ENCODE measurements at regions not wholly inside any gene's neighbourhood (a gene's known extent, or its start where the extent isn't known, plus 50 kb on each side); places are given as distances from the start of the nearest gene placed in this dataset.

DNA sequence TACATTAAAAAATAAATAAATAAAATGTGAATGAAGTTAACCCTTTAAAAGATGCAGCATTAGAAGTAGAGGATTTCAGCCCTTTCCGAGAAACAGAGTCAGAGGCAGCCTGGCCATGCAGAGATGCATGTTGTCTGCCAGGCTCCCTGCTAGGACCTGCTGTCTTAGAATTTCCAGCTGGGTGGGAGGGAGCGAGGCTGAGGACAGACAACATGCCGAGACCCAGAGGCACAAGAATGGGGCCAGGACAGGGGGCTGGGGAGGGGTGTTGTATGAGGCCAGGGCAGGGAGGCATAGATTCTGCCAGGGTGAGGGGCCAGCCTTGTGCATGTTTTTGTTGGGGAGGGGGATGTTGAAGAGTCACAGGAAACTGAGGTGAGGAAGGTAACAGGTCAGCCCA is 68.6 kb upstream of the NEURL1B start:
- peaks cover 15% of the 10 kb centered on the region for H3K27me3 Mint-ChIP-seq (ENCODE audit: low read depth, poor library complexity)
- peaks cover 60% of the 10 kb centered on the region for H3K4me1 Mint-ChIP-seq
- no peak for DNase-seq
- peak overlapping the region; percentile 48 for H3K27ac Mint-ChIP-seq
- TF ChIP-seq, protein P1, sequence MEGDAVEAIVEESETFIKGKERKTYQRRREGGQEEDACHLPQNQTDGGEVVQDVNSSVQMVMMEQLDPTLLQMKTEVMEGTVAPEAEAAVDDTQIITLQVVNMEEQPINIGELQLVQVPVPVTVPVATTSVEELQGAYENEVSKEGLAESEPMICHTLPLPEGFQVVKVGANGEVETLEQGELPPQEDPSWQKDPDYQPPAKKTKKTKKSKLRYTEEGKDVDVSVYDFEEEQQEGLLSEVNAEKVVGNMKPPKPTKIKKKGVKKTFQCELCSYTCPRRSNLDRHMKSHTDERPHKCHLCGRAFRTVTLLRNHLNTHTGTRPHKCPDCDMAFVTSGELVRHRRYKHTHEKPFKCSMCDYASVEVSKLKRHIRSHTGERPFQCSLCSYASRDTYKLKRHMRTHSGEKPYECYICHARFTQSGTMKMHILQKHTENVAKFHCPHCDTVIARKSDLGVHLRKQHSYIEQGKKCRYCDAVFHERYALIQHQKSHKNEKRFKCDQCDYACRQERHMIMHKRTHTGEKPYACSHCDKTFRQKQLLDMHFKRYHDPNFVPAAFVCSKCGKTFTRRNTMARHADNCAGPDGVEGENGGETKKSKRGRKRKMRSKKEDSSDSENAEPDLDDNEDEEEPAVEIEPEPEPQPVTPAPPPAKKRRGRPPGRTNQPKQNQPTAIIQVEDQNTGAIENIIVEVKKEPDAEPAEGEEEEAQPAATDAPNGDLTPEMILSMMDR (IDR thresholded peaks at IDR 0.05): no peak
- H3K4me3 Mint-ChIP-seq: no peak overlapping the region
- no peaks in the 10 kb centered on the region for H3K36me3 Mint-ChIP-seq (ENCODE audit: low read depth)
- no peaks in the 10 kb centered on the region for H3K9me3 Mint-ChIP-seq

DNA sequence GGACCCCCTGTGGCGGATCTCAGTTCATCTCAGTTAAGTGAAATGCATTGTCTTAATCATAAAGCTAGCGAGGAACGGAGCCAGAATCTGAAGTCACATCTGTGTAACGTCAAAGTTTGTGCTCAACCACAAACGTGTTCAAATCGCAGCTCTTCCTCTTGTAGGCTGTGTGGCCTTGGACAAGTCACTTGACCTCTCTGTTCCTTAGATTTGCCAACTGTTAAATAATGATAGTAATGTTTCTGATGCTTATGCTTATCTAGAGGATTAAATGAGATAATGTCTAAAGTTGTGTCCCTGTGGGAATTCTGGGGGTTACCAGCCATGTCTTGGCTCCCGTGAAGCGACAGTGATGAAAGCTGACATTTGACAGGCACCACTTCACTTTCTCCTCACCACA is 69.2 kb upstream of the NEURL1B start:
- Mint-ChIP-seq H3K4me3 (no peak overlapping the region), H3K27me3 (ENCODE audit: low read depth, poor library complexity) (peaks cover 9% of the 10 kb centered on the region), H3K27ac (no peak overlapping the region), H3K36me3 (ENCODE audit: low read depth) (no peaks in the 10 kb centered on the region), H3K9me3 (no peaks in the 10 kb centered on the region), H3K4me1 (peaks cover 65% of the 10 kb centered on the region)
- DNase-seq: no peak
- TF ChIP-seq, protein P1 (IDR thresholded peaks at IDR 0.05): no peak

GRCh38 chr5:172571413-172571812 is 69.7 kb upstream of the NEURL1B start:
- no peak for DNase-seq
- TF ChIP-seq, protein P1 (IDR thresholded peaks at IDR 0.05): no peak
- Mint-ChIP-seq H3K4me1 (peaks cover 65% of the 10 kb centered on the region), H3K27ac (no peak overlapping the region), H3K9me3 (no peaks in the 10 kb centered on the region), H3K27me3 (ENCODE audit: low read depth, poor library complexity) (peaks cover 5% of the 10 kb centered on the region), H3K4me3 (peak overlapping the region; percentile 46), H3K36me3 (ENCODE audit: low read depth) (no peaks in the 10 kb centered on the region)

DNA sequence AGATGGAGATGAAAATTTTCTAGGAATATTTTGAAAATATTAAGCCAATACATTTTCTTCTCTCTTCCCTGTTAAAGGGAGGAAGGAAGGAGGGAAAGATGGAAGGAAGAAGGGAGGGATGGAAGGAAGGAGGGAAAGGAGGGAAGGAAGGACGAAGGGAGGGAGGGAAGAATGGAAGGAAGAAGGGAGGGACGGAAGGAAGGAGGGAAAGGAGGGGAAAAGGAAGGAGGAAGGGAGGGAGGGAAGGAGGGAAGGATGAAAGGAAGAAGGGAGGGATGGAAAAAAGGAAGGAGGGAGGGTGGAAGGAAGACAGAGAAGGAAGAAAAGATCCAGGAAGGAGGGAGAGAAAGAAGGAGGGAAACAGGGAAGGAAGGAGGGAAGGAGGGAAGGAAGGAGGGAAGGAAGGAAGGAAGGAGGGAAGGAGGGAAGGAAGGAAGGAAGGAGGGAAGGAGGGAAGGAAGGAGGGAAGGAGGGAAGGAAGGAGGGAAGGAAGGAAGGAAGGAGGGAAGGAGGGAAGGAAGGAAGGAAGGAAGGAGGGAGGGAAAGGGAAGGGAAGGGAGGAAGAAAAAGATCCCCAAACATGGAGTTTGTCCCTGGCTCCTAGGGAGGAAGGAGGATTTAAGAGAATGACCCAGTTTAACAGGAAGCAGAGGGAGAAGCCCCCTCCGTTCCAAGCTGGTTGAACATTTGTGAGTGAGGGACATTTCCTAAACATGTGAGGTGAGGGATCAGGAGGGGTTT is 70.3 kb upstream of the NEURL1B start:
- DNase-seq: no peak
- Mint-ChIP-seq H3K4me1 (peaks cover 66% of the 10 kb centered on the region), H3K27me3 (ENCODE audit: low read depth, poor library complexity) (peaks cover 3% of the 10 kb centered on the region), H3K36me3 (ENCODE audit: low read depth) (no peaks in the 10 kb centered on the region), H3K27ac (no peak overlapping the region), H3K9me3 (no peaks in the 10 kb centered on the region), H3K4me3 (peak overlapping the region; percentile 57)
- TF ChIP-seq, protein P1 (IDR thresholded peaks at IDR 0.05): no peak

DNA sequence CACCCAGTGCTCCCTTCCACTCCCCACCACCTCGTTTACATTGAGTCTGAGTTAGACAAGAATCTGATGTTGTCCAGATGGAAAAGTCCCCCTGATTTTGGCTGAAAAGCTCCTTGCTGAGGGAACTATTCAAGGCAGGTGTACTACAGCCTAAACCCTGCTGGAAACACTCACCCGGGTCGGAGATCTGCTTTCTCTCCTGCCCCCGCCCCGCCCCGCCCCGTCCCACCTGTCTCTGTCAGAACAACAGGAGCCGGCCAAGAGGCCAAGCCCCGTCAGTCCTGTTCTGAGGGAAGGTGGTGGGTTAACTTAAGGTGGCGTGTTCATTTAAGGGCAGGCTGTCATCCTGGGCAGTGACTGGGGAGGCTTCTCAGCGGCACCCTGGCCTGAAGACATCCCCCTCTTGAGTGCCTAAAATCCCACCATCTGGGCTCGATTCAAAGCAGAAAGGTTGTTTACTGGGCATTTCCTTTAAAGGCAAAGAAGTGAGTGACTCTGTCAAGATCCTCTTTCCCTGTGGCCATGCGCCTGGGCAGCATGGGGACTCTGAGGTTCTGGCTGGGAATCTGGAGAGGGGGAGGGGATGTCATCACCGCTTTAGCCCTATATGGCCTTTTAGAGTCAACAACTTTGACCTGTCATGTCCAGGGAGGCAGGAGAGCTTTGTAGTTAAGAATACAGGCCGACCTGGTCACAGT is 71.1 kb upstream of the NEURL1B start:
- H3K4me3 Mint-ChIP-seq: peak overlapping the region; percentile 57
- peak overlapping the region; percentile 53 for H3K27ac Mint-ChIP-seq
- TF ChIP-seq, protein P1 (IDR thresholded peaks at IDR 0.05): no peak
- H3K4me1 Mint-ChIP-seq: peaks cover 72% of the 10 kb centered on the region
- DNase-seq: peak; percentile 35
- no peaks in the 10 kb centered on the region for H3K36me3 Mint-ChIP-seq (ENCODE audit: low read depth)
- H3K9me3 Mint-ChIP-seq: no peaks in the 10 kb centered on the region
- H3K27me3 Mint-ChIP-seq (ENCODE audit: low read depth, poor library complexity): peaks cover 3% of the 10 kb centered on the region
